ENCODE measurements at regions not wholly inside any gene's neighbourhood (a gene's known extent, or its start where the extent isn't known, plus 50 kb on each side); places are given as distances from the start of the nearest gene placed in this dataset.
A peak's percentile ranks its signal among the peaks of the same experiment; 100 is the strongest.

- TF ChIP-seq TEAD4 (IDR thresholded peaks at IDR 0.05) (no peak), CREB1 (IDR thresholded peaks at IDR 0.05; ENCODE audit: low read depth) (no peak), TCF12 (IDR thresholded peaks at IDR 0.05; ENCODE audit: low read depth) (no peak), EGR1 (IDR thresholded peaks at IDR 0.05) (no peak), EP300 (IDR thresholded peaks at IDR 0.05; ENCODE audit: borderline replicate concordance) (no peak), RAD21 (IDR thresholded peaks at IDR 0.05; ENCODE audit: low read depth) (no peak), FOXM1 (IDR thresholded peaks at IDR 0.05; ENCODE audit: borderline replicate concordance, low read depth) (no peak), CEBPB (IDR thresholded peaks at IDR 0.05) (0 out of 2 replicates have a peak, but pooled peaks have one; percentile 25), REST (IDR thresholded peaks at IDR 0.05; ENCODE audit: low read depth) (no peak), MAX (IDR thresholded peaks at IDR 0.05) (no peak)
Measured at GRCh38 chr3:174441588-174442301, 417.4 kb upstream of the NAALADL2 start.
